Activated CD8-positive, alpha-beta memory T cell treated with anti-CD3 and anti-CD28 coated beads, Interleukin-2, amount 10 ng/mL, durations not matched to agents 7 days and 5 days (primary cell): ENCODE measurements at regions not wholly inside any gene's neighbourhood (a gene's known extent, or its start where the extent isn't known, plus 50 kb on each side); places are given as distances from the start of the nearest gene placed in this dataset.
"Not testable (repeated sequence)": the region's sequence is repeated elsewhere in the genome, so short reads cannot be mapped to it uniquely, and the experiment has no call there.

ENCODE experiments used
- ATAC-seq: fragments of 150-1000 bp; cut with Tn5 transposase; one replicate; pipeline ENCODE4 v1.10.0; 2021; ENCODE audit warnings: moderate library complexity
- CTCF ChIA-PET: fragments of 350-600 bp; sonication (Branson Sonifier 250); formaldehyde crosslinking; loops from one replicate; lab custom pipeline; 2021; ENCODE audit warnings: antibody characterized with exemption; lab: Charles Lee
- DNase-seq: peaks from one replicate; pipeline ENCODE4 v3.0.0-alpha.2; 2020
- H3K27ac Mint-ChIP-seq: one replicate; pipeline ENCODE4 v1.8.0; 2021; ENCODE audit warnings: mild to moderate bottlenecking, mixed read lengths
- H3K27me3 Mint-ChIP-seq: one replicate; pipeline ENCODE4 v1.8.0; 2021; ENCODE audit warnings: mixed read lengths
- H3K36me3 Mint-ChIP-seq: one replicate; pipeline ENCODE4 v1.8.0; 2021; ENCODE audit warnings: mild to moderate bottlenecking, mixed read lengths
- H3K4me1 Mint-ChIP-seq: one replicate; pipeline ENCODE4 v1.8.0; 2021; ENCODE audit warnings: mixed read lengths
- H3K4me3 Mint-ChIP-seq: one replicate; pipeline ENCODE4 v1.8.0; 2021; ENCODE audit warnings: mild to moderate bottlenecking, moderate library complexity, mixed read lengths
- H3K9me3 Mint-ChIP-seq: one replicate; pipeline ENCODE4 v1.8.0; 2022; ENCODE audit warnings: low read depth, mixed read lengths

GRCh38 chr3:87710511-87710910, 348.3 kb downstream of the CGGBP1 start:
- Mint-ChIP-seq H3K36me3 (no peaks in the 10 kb centered on the region), H3K27ac (no peak overlapping the region), H3K9me3 (no peaks in the 10 kb centered on the region), H3K27me3 (no peaks in the 10 kb centered on the region), H3K4me1 (no peaks in the 10 kb centered on the region), H3K4me3 (no peak overlapping the region)
- CTCF ChIA-PET = no interaction called here
- ATAC-seq = no peak
- no peak for DNase-seq

DNA sequence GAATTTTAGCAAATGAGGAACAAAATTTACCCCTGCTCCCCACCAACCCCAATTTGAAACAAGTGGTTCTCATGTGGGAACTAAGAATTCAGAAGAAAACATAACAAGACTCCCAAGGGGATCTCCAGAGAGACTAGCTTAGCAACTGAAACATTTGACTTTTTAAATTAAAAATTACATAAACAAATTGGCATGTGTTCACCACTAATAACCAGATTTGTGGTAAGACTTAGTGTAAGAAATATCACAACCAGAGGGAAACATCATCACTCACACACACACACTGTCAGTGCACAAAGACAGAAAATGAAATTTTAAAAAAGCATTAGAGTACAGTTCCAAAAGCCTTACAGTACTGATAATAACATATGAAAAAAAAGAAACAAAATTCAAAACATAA, 348.8 kb downstream of the CGGBP1 start:
- CTCF ChIA-PET = no interaction called here
- no peaks in the 10 kb centered on the region for H3K9me3 Mint-ChIP-seq
- DNase-seq (no peak), ATAC-seq (no peak)
- H3K4me1 Mint-ChIP-seq = no peaks in the 10 kb centered on the region
- H3K4me3 Mint-ChIP-seq = no peak overlapping the region
- no peak overlapping the region for H3K27ac Mint-ChIP-seq
- H3K36me3 Mint-ChIP-seq = no peaks in the 10 kb centered on the region
- H3K27me3 Mint-ChIP-seq = no peaks in the 10 kb centered on the region

GRCh38 chr3:87706176-87706575, 352.6 kb downstream of the CGGBP1 start:
- no peak for DNase-seq
- no peaks in the 10 kb centered on the region for H3K27me3 Mint-ChIP-seq
- no peaks in the 10 kb centered on the region for H3K9me3 Mint-ChIP-seq
- H3K36me3 Mint-ChIP-seq = no peaks in the 10 kb centered on the region
- H3K27ac Mint-ChIP-seq = no peak overlapping the region
- no peak for ATAC-seq
- CTCF ChIA-PET = no interaction called here
- H3K4me1 Mint-ChIP-seq = no peaks in the 10 kb centered on the region
- H3K4me3 Mint-ChIP-seq = no peak overlapping the region

DNA sequence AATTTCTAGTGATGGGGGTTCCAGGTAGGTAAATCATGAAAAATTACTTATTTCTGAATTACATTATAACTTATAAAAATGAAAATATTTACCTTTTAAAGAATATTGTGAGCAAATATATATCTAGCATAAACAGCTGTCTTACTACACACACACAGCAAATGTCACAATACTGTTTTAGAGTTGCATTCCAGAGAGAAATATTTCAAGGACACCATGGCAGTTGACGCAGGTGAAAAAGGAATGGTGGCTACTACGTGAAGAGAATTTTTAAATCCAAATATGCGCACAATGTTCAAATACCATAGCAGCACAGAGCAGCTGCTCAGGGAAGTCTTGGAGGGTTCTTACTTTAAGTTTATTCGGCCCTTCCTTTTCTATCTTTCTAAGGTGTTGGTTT, 356.2 kb downstream of the CGGBP1 start:
- no peaks in the 10 kb centered on the region for H3K9me3 Mint-ChIP-seq
- no peaks in the 10 kb centered on the region for H3K27me3 Mint-ChIP-seq

DNA sequence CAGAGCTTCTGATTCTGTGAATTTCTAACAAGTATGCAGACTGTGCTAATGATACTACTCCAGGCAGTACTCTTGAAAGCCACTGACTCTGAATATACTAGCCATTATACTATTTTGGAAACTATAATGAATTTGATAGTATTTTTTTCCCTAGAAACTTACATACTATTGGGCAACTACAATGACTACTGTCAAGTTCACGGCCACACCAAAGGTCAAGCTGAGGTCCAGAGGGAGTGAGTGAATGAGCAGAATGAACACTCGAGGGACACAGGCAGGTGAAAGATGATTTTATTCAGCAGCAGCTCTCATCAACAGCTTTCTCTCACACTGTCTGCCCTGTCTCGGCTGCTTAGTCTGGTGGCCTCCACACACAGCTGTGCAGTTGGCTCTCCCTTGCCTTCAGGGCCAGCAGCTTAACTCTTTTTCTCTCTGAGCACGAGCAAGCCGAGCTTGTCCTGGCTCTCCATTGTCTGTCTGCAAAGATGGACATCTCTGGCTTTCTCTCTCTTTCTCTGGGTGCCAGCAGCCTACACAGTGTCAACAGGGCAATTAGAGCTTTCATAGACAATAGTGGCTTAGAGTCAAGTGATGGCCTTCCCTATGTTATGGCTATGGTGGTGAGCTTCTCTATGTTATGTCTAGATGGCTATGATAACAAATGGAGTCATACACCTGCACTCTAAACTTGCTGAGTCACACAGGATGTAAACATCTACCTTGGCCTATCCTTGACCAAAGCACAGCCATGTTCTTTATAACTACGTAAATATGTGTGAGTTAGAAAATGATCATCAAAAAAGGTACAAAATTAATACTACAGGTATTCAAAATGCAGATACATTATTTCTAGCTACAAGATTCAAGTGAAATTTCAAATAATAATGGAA, 362.4 kb downstream of the CGGBP1 start:
- CTCF ChIA-PET = no interaction called here
- Mint-ChIP-seq H3K4me1 (no peaks in the 10 kb centered on the region), H3K4me3 (no peak overlapping the region), H3K27me3 (no peaks in the 10 kb centered on the region), H3K27ac (no peak overlapping the region), H3K36me3 (no peaks in the 10 kb centered on the region), H3K9me3 (no peaks in the 10 kb centered on the region)
- DNase-seq (no peak), ATAC-seq (no peak)

More for the DNA sequence above, 356.2 kb downstream of the CGGBP1 start:
- Mint-ChIP-seq H3K36me3 (no peaks in the 10 kb centered on the region), H3K4me1 (no peaks in the 10 kb centered on the region), H3K27ac (no peak overlapping the region), H3K4me3 (no peak overlapping the region)
- DNase-seq = no peak
- CTCF ChIA-PET = no interaction called here
- no peak for ATAC-seq

DNA sequence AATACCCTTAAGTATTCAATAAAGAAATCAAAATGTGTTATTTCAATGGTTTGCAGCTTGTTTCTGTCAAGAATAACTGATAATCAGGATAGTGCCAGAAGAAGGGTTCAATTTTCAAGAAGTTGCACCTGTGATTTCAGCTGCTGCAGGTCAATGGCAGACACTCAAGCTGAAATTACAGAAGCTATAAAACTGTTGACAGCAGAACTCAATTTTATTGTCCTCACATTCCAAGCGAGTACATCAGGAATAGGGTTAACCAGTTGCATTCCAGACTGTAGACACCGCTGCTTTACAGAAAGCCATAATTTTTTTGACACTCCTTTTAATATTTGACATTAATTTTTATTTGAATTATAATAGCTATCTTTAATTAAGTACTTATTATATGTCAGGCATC, 364.1 kb downstream of the CGGBP1 start:
- no peak overlapping the region for H3K4me3 Mint-ChIP-seq
- DNase-seq = no peak
- no peaks in the 10 kb centered on the region for H3K4me1 Mint-ChIP-seq
- no peak for ATAC-seq
- H3K9me3 Mint-ChIP-seq = no peaks in the 10 kb centered on the region
- CTCF ChIA-PET = no interaction called here
- H3K27me3 Mint-ChIP-seq = no peaks in the 10 kb centered on the region
- H3K36me3 Mint-ChIP-seq = no peaks in the 10 kb centered on the region
- H3K27ac Mint-ChIP-seq = no peak overlapping the region

DNA sequence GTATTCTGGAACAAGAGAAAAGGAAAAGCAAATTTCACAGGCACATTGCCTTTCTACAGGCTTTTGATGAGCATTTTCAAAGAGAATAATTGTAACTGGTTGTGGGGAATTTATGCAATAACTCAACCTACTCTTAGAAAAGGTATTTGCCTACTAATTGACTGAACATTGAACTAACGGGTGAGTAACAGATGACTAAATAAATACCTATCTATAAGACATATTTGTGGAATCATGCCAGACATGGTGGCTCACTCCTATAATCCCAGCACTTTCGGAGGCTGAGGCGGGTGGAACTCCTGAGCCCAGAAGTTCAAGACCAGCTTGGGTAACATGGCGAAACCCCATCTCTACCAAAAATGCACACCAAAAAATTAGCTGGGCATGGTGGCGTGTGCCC, 367.7 kb downstream of the CGGBP1 start:
- Mint-ChIP-seq H3K9me3 (peaks cover 2% of the 10 kb centered on the region), H3K27me3 (no peaks in the 10 kb centered on the region), H3K4me3 (no peak overlapping the region), H3K27ac (no peak overlapping the region), H3K36me3 (no peaks in the 10 kb centered on the region), H3K4me1 (no peaks in the 10 kb centered on the region)
- ATAC-seq (no peak), DNase-seq (no peak)
- CTCF ChIA-PET = no interaction called here

- ATAC-seq, H3K9me3 Mint-ChIP-seq, DNase-seq, H3K4me3 Mint-ChIP-seq, H3K27me3 Mint-ChIP-seq, H3K36me3 Mint-ChIP-seq, H3K4me1 Mint-ChIP-seq, H3K27ac Mint-ChIP-seq, CTCF ChIA-PET: not testable (repeated sequence)
These were observed 379.7 kb downstream of the CGGBP1 start for GRCh38 chr3:87678984-87679660.

DNA sequence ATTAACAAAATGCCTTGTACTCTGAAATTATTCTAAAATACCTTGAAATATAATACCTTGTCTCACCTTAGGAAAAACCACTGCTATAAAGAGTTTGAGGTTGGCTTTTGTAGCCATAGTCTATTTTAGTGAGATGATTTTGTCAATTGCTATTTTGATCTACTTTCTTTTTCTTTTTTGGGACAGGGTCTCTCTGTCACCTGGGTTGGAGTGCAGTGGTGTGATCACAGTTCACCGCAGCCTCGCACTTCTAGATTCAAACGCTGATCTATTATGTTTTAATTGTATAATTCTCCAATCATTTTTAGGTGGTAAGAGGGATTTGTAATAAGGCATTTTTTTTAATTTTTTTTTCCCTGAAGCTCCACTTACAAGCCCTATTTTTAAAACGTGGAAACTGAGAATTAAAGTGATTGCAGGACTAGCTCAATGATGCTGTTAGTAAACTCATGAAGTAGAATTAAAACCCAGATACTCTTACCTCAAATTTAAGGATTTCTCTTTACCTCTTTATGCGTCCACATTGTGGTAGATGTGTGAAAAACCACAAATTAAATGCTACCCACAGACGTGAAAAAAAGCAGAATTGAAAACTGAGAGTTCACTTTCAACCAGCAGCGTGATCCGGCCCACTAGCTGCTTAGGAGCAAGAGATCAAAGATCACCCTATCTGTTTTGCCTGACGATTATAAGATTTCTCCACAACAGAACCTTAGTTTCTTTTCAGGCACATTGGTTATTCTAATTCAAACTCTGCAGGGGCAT, 384.2 kb downstream of the CGGBP1 start:
- H3K27me3 Mint-ChIP-seq = no peaks in the 10 kb centered on the region
- H3K4me1 Mint-ChIP-seq = peaks cover 2% of the 10 kb centered on the region
- no peaks in the 10 kb centered on the region for H3K36me3 Mint-ChIP-seq
- H3K4me3 Mint-ChIP-seq = no peak overlapping the region
- CTCF ChIA-PET = no interaction called here
- H3K27ac Mint-ChIP-seq = no peak overlapping the region
- no peaks in the 10 kb centered on the region for H3K9me3 Mint-ChIP-seq
- no peak for DNase-seq
- ATAC-seq = no peak

DNA sequence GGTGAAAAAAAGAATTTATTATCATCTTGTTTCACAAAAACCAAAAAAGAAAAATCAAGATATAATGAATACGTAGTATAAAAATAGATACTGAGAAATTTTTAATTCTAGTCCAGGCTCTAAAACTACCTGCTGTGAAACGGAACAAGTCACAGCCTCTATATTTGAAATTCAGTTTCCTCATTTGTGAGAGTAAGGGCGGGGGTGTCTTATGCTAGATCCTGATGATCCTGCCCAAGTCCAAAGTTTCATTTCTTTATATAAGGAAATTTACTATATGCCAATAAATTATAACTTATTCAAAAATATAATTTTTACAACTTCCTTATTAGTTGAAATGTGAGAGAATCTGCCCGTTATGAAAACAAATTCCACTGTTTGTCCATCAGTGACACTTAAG, 385.7 kb downstream of the CGGBP1 start:
- H3K9me3 Mint-ChIP-seq = no peaks in the 10 kb centered on the region
- ATAC-seq (no peak), DNase-seq (no peak)
- H3K4me3 Mint-ChIP-seq = no peak overlapping the region
- no peaks in the 10 kb centered on the region for H3K36me3 Mint-ChIP-seq
- no peaks in the 10 kb centered on the region for H3K27me3 Mint-ChIP-seq
- CTCF ChIA-PET = no interaction called here
- no peak overlapping the region for H3K27ac Mint-ChIP-seq
- H3K4me1 Mint-ChIP-seq = peaks cover 2% of the 10 kb centered on the region

DNA sequence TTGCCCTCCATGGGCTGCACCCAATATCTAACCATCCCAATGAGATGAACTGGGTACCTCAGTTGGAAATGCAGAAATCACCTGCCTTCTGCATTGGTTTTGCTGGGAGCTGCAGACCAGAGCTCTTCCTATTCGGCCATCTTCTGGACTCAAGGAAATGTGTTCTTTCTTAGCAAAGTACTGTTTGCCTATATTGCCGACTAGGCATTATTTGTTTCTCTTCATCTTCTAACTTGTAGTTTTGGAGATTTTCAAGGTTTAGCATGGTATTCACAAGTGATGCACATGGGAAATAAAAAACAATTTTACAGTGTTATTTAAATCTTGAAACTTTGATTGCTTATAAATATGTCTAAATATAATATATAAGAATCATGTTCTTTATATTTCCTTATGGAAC, 377.8 kb upstream of the POU1F1 start:
- ATAC-seq (no peak), DNase-seq (no peak)
- no peaks in the 10 kb centered on the region for H3K4me1 Mint-ChIP-seq
- no peaks in the 10 kb centered on the region for H3K36me3 Mint-ChIP-seq
- H3K9me3 Mint-ChIP-seq = no peaks in the 10 kb centered on the region
- no peaks in the 10 kb centered on the region for H3K27me3 Mint-ChIP-seq
- H3K27ac Mint-ChIP-seq = no peak overlapping the region
- no peak overlapping the region for H3K4me3 Mint-ChIP-seq
- CTCF ChIA-PET = no interaction called here

- H3K36me3 Mint-ChIP-seq, DNase-seq, H3K4me1 Mint-ChIP-seq, H3K4me3 Mint-ChIP-seq, H3K27me3 Mint-ChIP-seq, CTCF ChIA-PET, H3K9me3 Mint-ChIP-seq, ATAC-seq, H3K27ac Mint-ChIP-seq: not testable (repeated sequence)
These were observed 376.8 kb upstream of the POU1F1 start for GRCh38 chr3:87653138-87653537.

DNA sequence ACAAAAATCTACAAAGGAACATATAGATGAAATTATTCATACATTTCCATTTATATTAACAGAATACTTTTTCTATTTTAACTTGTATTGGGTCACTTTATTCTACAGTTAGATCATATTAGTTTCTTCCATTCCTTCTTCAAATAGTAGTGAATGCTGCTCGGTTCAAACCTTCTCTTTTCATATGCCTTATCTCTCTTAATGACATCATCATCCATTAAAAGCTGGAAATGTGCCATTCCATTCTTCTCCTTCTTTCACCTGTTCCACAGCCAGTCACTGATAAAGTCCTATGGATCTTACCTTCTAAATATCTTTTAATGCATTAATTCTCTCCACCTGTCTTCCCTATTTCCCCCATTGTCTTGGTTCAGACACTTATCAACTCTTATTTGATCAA, 358.0 kb upstream of the POU1F1 start:
- H3K36me3 Mint-ChIP-seq = no peaks in the 10 kb centered on the region
- H3K4me3 Mint-ChIP-seq = no peak overlapping the region
- CTCF ChIA-PET = no interaction called here
- H3K4me1 Mint-ChIP-seq = no peaks in the 10 kb centered on the region
- no peak for DNase-seq
- peaks cover under 1% of the 10 kb centered on the region for H3K9me3 Mint-ChIP-seq
- H3K27me3 Mint-ChIP-seq = no peaks in the 10 kb centered on the region
- no peak for ATAC-seq
- H3K27ac Mint-ChIP-seq = no peak overlapping the region

GRCh38 chr3:87627316-87627715, 350.9 kb upstream of the POU1F1 start:
- H3K4me3 Mint-ChIP-seq = no peak overlapping the region
- H3K4me1 Mint-ChIP-seq = no peaks in the 10 kb centered on the region
- no peaks in the 10 kb centered on the region for H3K27me3 Mint-ChIP-seq
- no peaks in the 10 kb centered on the region for H3K36me3 Mint-ChIP-seq
- H3K27ac Mint-ChIP-seq = no peak overlapping the region
- CTCF ChIA-PET = no interaction called here
- ATAC-seq = no peak
- no peak for DNase-seq
- peaks cover 2% of the 10 kb centered on the region for H3K9me3 Mint-ChIP-seq
